Spinal cord (tissue), 9 donors: ENCODE measurements at regions not wholly inside any gene's neighbourhood (a gene's known extent, or its start where the extent isn't known, plus 50 kb on each side); places are given as distances from the start of the nearest gene placed in this dataset.
"Not testable (repeated sequence)": the region's sequence is repeated elsewhere in the genome, so short reads cannot be mapped to it uniquely, and the experiment has no call there.

ENCODE experiments used
- DNase-seq, 6 donors: peaks; one replicate each; pipeline versions ENCODE4 v3.0.0 to v3.0.0-alpha.2; 2013 to 2015; ENCODE audit warnings: low spot score in 6 of 6, low read depth in 4 of 6
- H3K27ac ChIP-seq: one replicate; pipeline ENCODE4 v1.5.1; 2013; ENCODE audit warnings: low read depth, low read length, control low read depth
- H3K27me3 ChIP-seq: one replicate; pipeline ENCODE4 v1.6.1; 2013; ENCODE audit warnings: low read length; ENCODE audit not compliant: control insufficient read depth, insufficient read depth
- H3K36me3 ChIP-seq: one replicate; pipeline ENCODE4 v1.6.1; 2013; ENCODE audit warnings: low read length; ENCODE audit not compliant: control insufficient read depth, insufficient read depth
- H3K4me1 ChIP-seq: one replicate; pipeline ENCODE4 v1.6.1; 2013; ENCODE audit warnings: low read length; ENCODE audit not compliant: control insufficient read depth, insufficient read depth
- H3K4me3 ChIP-seq: one replicate; pipeline ENCODE4 v1.5.1; 2013; ENCODE audit warnings: low read depth, low read length, control low read depth
- H3K9me3 ChIP-seq: one replicate; pipeline ENCODE4 v1.6.1; 2013; ENCODE audit warnings: low read length; ENCODE audit not compliant: control insufficient read depth, insufficient read depth
- WGBS: methylation state at CpG from one replicate; pipeline ENCODE4 v1.1.5; 2013; ENCODE audit warnings: missing lambda C conversion rate; ENCODE audit not compliant: insufficient coverage; 5-methylcytosine and 5-hydroxymethylcytosine counted together
- donor health status: healthy.

GRCh38 chr6:78676069-78677007, 191.0 kb upstream of the IRAK1BP1 start:
- H3K36me3 ChIP-seq = not testable (repeated sequence)
- WGBS = 87% methylated on average over 15 of the region's 15 CpGs

GRCh38 chr6:78688668-78689067, 178.7 kb upstream of the IRAK1BP1 start:
- Histone ChIP-seq H3K27ac (no peak overlapping the region), H3K4me3 (no peak overlapping the region), H3K9me3 (no peaks in the 10 kb centered on the region), H3K27me3 (no peaks in the 10 kb centered on the region), H3K36me3 (no peaks in the 10 kb centered on the region), H3K4me1 (no peaks in the 10 kb centered on the region)
- DNase-seq = no peak

More at GRCh38 chr6:78676069-78677007, 191.0 kb upstream of the IRAK1BP1 start:
- not testable (repeated sequence) for H3K4me1 ChIP-seq, H3K27ac ChIP-seq, H3K4me3 ChIP-seq, H3K27me3 ChIP-seq, H3K9me3 ChIP-seq, DNase-seq

- no peaks in the 10 kb centered on the region for H3K4me1 ChIP-seq
- no peaks in the 10 kb centered on the region for H3K36me3 ChIP-seq
- peak in 2 of 6 donors; percentile 48 to 55 for DNase-seq
- no peak overlapping the region for H3K4me3 ChIP-seq
- H3K27ac ChIP-seq = no peak overlapping the region
- H3K9me3 ChIP-seq = no peaks in the 10 kb centered on the region
- no peaks in the 10 kb centered on the region for H3K27me3 ChIP-seq
- no CpG with 5 or more reads among the region's 2 CpGs for WGBS
Measured at GRCh38 chr6:78693835-78694234, 173.5 kb upstream of the IRAK1BP1 start.

GRCh38 chr6:78694628-78695027, 172.7 kb upstream of the IRAK1BP1 start:
- not testable (repeated sequence) for H3K36me3 ChIP-seq, H3K27ac ChIP-seq, H3K4me1 ChIP-seq, DNase-seq, H3K9me3 ChIP-seq, H3K27me3 ChIP-seq, H3K4me3 ChIP-seq
- WGBS = 91% methylated on average over 10 of the region's 10 CpGs

GRCh38 chr6:78700991-78701390, 166.4 kb upstream of the IRAK1BP1 start:
- no peak overlapping the region for H3K27ac ChIP-seq
- no peak overlapping the region for H3K4me3 ChIP-seq
- H3K27me3 ChIP-seq = no peaks in the 10 kb centered on the region
- peak in 1 of 6 donors; percentile 25 for DNase-seq
- WGBS = no CpG with 5 or more reads among the region's 1 CpG
- H3K9me3 ChIP-seq = no peaks in the 10 kb centered on the region
- H3K36me3 ChIP-seq = no peaks in the 10 kb centered on the region
- no peaks in the 10 kb centered on the region for H3K4me1 ChIP-seq

- WGBS = no CpG with 5 or more reads among the region's 2 CpGs
Measured at GRCh38 chr6:78701407-78701806, 165.9 kb upstream of the IRAK1BP1 start.

GRCh38 chr6:78709021-78709420, 158.3 kb upstream of the IRAK1BP1 start:
- Histone ChIP-seq H3K9me3 (no peaks in the 10 kb centered on the region), H3K27me3 (no peaks in the 10 kb centered on the region), H3K4me3 (no peak overlapping the region), H3K36me3 (no peaks in the 10 kb centered on the region), H3K4me1 (no peaks in the 10 kb centered on the region), H3K27ac (no peak overlapping the region)
- no peak for DNase-seq
- WGBS = 90% methylated on average over 2 of the region's 3 CpGs

More at GRCh38 chr6:78701407-78701806, 165.9 kb upstream of the IRAK1BP1 start:
- no peaks in the 10 kb centered on the region for H3K36me3 ChIP-seq
- H3K4me1 ChIP-seq = no peaks in the 10 kb centered on the region
- no peaks in the 10 kb centered on the region for H3K9me3 ChIP-seq
- DNase-seq = no peak
- H3K4me3 ChIP-seq = no peak overlapping the region
- H3K27ac ChIP-seq = no peak overlapping the region
- H3K27me3 ChIP-seq = no peaks in the 10 kb centered on the region

- Histone ChIP-seq H3K36me3 (no peaks in the 10 kb centered on the region), H3K4me3 (no peak overlapping the region), H3K27ac (no peak overlapping the region), H3K9me3 (no peaks in the 10 kb centered on the region), H3K4me1 (no peaks in the 10 kb centered on the region), H3K27me3 (no peaks in the 10 kb centered on the region)
- DNase-seq = no peak
- 90% methylated on average over 2 of the region's 4 CpGs for WGBS
Measured at GRCh38 chr6:78713564-78713963, 153.8 kb upstream of the IRAK1BP1 start.

- H3K9me3 ChIP-seq = peaks cover 6% of the 10 kb centered on the region
- H3K27ac ChIP-seq = no peak overlapping the region
- H3K4me3 ChIP-seq = no peak overlapping the region
- H3K27me3 ChIP-seq = no peaks in the 10 kb centered on the region
- no peak for DNase-seq
- H3K4me1 ChIP-seq = no peaks in the 10 kb centered on the region
- no peaks in the 10 kb centered on the region for H3K36me3 ChIP-seq
Measured at GRCh38 chr6:78744144-78744543, 123.2 kb upstream of the IRAK1BP1 start.

GRCh38 chr6:78746457-78746856, 120.9 kb upstream of the IRAK1BP1 start:
- WGBS = no CpG with 5 or more reads among the region's 2 CpGs
- H3K4me3 ChIP-seq = no peak overlapping the region
- no peak for DNase-seq
- H3K4me1 ChIP-seq = no peaks in the 10 kb centered on the region
- H3K27me3 ChIP-seq = no peaks in the 10 kb centered on the region
- H3K27ac ChIP-seq = no peak overlapping the region
- no peaks in the 10 kb centered on the region for H3K36me3 ChIP-seq
- peaks cover 5% of the 10 kb centered on the region for H3K9me3 ChIP-seq
